SK-N-MC (cell line): ENCODE measurements at regions not wholly inside any gene's neighbourhood (a gene's known extent, or its start where the extent isn't known, plus 50 kb on each side); places are given as distances from the start of the nearest gene placed in this dataset.

Experiments used
- EZH2 ChIP-seq: fragments of 200-600 bp; sonication (generic); IDR thresholded peaks from one replicate; pipeline ENCODE4 v1.6.1; 2017; ENCODE audit warnings: antibody characterized with exemption
- FOXP2 ChIP-seq: optimal IDR thresholded peaks from 2 replicates; pipeline ENCODE3; 2011; ENCODE audit warnings: mild to moderate bottlenecking, moderate library complexity; ENCODE audit not compliant: insufficient read depth; ENCODE audit errors: extremely low read length, control extremely low read depth
- POLR2AphosphoS5 ChIP-seq: IDR thresholded peaks from 2 replicates; pipeline ENCODE4 v1.6.1; 2012; ENCODE audit warnings: mild to moderate bottlenecking, low read depth, low read length, borderline replicate concordance

DNA sequence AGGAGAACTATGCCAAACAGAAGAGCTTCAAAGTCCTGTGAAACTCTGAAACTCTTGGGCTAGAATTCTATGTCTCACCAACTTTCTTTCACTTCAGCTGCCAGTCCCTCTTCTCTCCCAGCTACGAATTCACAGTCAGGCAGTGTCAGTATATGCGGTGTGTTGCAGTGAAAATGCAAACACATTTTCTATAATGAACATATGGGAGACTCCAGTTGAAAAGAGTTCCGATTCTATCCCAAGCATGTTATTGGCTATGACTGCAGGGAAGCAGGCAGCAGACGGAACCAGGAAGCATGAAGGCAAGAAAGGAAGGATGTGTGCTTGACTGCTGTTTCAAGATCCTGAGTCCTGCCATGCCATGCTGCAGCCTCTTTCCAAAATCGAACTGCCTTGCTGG lies 515.7 kb upstream of the TLE4 start:
- TF ChIP-seq POLR2AphosphoS5 (no peak), EZH2 (no peak), FOXP2 (no peak)
